ENCODE measurements at regions not wholly inside any gene's neighbourhood (a gene's known extent, or its start where the extent isn't known, plus 50 kb on each side); places are given as distances from the start of the nearest gene placed in this dataset.

GRCh38 chr5:174292348-174292747, 246.8 kb downstream of the NSG2 start:
- TF ChIP-seq MAX (IDR thresholded peaks at IDR 0.05; ENCODE audit: low read depth, low read length) (no peak), POLR2A (IDR thresholded peaks at IDR 0.05; ENCODE audit: extremely low read depth, insufficient read length) (no peak), CTCF (IDR thresholded peaks at IDR 0.05; ENCODE audit: low read depth, low read length) (no peak), MYC (IDR thresholded peaks at IDR 0.05; ENCODE audit: low read depth, low read length) (no peak)
- no peak overlapping the region for H3K4me3 ChIP-seq (ENCODE audit: low read depth, low read length)
- peak; percentile 39 for DNase-seq (ENCODE audit: low read depth)

- no peak for DNase-seq (ENCODE audit: low read depth)
- TF ChIP-seq MAX (IDR thresholded peaks at IDR 0.05; ENCODE audit: low read depth, low read length): no peak
- no peak for TF ChIP-seq CTCF (IDR thresholded peaks at IDR 0.05; ENCODE audit: low read depth, low read length)
- no peak for TF ChIP-seq POLR2A (IDR thresholded peaks at IDR 0.05; ENCODE audit: extremely low read depth, insufficient read length)
- TF ChIP-seq MYC (IDR thresholded peaks at IDR 0.05; ENCODE audit: low read depth, low read length): no peak
- H3K4me3 ChIP-seq (ENCODE audit: low read depth, low read length): no peak overlapping the region
Measured at GRCh38 chr5:174293006-174293405, 247.5 kb downstream of the NSG2 start.

- no peak for DNase-seq (ENCODE audit: low read depth)
- no peak for TF ChIP-seq CTCF (IDR thresholded peaks at IDR 0.05; ENCODE audit: low read depth, low read length)
- TF ChIP-seq POLR2A (IDR thresholded peaks at IDR 0.05; ENCODE audit: extremely low read depth, insufficient read length): no peak
- no peak for TF ChIP-seq MYC (IDR thresholded peaks at IDR 0.05; ENCODE audit: low read depth, low read length)
- TF ChIP-seq MAX (IDR thresholded peaks at IDR 0.05; ENCODE audit: low read depth, low read length): no peak
- no peak overlapping the region for H3K4me3 ChIP-seq (ENCODE audit: low read depth, low read length)
Measured at GRCh38 chr5:174293481-174293880, 248.0 kb downstream of the NSG2 start.

GRCh38 chr5:174294891-174295620, 249.6 kb downstream of the NSG2 start:
- no peak for TF ChIP-seq MYC (IDR thresholded peaks at IDR 0.05; ENCODE audit: low read depth, low read length)
- TF ChIP-seq POLR2A (IDR thresholded peaks at IDR 0.05; ENCODE audit: extremely low read depth, insufficient read length): no peak
- no peak for TF ChIP-seq MAX (IDR thresholded peaks at IDR 0.05; ENCODE audit: low read depth, low read length)
- no peak for TF ChIP-seq CTCF (IDR thresholded peaks at IDR 0.05; ENCODE audit: low read depth, low read length)
- DNase-seq (ENCODE audit: low read depth): no peak

GRCh38 chr5:174295702-174296436, 250.4 kb downstream of the NSG2 start:
- TF ChIP-seq MAX (IDR thresholded peaks at IDR 0.05; ENCODE audit: low read depth, low read length): no peak
- TF ChIP-seq MYC (IDR thresholded peaks at IDR 0.05; ENCODE audit: low read depth, low read length): no peak
- no peak for TF ChIP-seq CTCF (IDR thresholded peaks at IDR 0.05; ENCODE audit: low read depth, low read length)
- no peak for TF ChIP-seq POLR2A (IDR thresholded peaks at IDR 0.05; ENCODE audit: extremely low read depth, insufficient read length)
- no peak for DNase-seq (ENCODE audit: low read depth)
- no peak overlapping the region for H3K4me3 ChIP-seq (ENCODE audit: low read depth, low read length)

More at GRCh38 chr5:174294891-174295620, 249.6 kb downstream of the NSG2 start:
- no peak overlapping the region for H3K4me3 ChIP-seq (ENCODE audit: low read depth, low read length)
